ENCODE measurements at regions not wholly inside any gene's neighbourhood (a gene's known extent, or its start where the extent isn't known, plus 50 kb on each side); places are given as distances from the start of the nearest gene placed in this dataset.

GRCh38 chrX:22325096-22325495 is 52.4 kb downstream of the CBLL2 start:
- DNase-seq = no peak
- intact Hi-C loops (cut with micrococcal nuclease) = no loop called here
- Mint-ChIP-seq H3K27ac (no peak overlapping the region), H3K9me3 (no peaks in the 10 kb centered on the region), H3K4me3 (no peak overlapping the region), H3K27me3 (no peaks in the 10 kb centered on the region), H3K4me1 (no peaks in the 10 kb centered on the region), H3K36me3 (ENCODE audit: low read depth) (no peaks in the 10 kb centered on the region)

DNA sequence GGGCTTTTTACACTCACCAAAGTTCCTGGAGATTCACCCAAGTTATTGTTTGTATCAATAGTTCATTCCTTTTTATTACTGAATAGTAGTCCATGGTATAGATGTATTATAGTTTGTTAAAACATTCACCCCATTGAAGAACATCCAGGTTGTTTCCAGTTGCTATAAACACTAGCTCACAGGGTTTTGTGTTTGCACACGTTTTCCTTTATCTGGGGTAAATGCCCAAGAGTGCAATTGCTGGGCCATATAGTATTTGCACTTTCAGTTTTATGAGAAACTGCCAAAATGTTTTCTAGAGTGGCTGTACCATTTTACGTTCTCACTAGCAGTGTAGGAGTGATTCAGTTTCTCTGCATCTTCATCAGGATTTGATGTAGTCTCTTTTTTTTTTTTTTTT is 57.1 kb downstream of the CBLL2 start:
- Mint-ChIP-seq H3K27ac (no peak overlapping the region), H3K36me3 (ENCODE audit: low read depth) (no peaks in the 10 kb centered on the region), H3K9me3 (no peaks in the 10 kb centered on the region), H3K4me3 (no peak overlapping the region), H3K27me3 (no peaks in the 10 kb centered on the region), H3K4me1 (no peaks in the 10 kb centered on the region)
- intact Hi-C loops (cut with micrococcal nuclease) = no loop called here
- DNase-seq = no peak

DNA sequence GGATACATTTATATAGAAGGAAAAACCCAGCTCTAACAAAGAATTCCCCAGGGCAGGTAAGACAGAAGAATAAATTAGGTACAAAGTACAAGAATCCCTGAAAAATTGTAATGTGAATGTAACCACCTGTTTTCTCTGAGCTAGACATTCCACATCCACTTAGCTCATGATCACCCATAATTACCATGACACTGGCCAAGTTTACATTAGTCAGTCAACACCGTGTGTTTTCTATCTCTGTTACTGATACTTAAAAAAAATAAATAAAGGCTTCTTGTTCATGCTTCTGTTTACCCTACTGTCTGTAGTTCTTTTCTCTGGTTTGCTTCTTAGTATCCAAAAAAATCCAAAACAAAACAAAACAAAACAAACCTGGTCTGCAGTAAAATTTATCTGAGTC is 66.0 kb downstream of the CBLL2 start:
- H3K36me3 Mint-ChIP-seq (ENCODE audit: low read depth) = no peaks in the 10 kb centered on the region
- H3K4me1 Mint-ChIP-seq = no peaks in the 10 kb centered on the region
- no peaks in the 10 kb centered on the region for H3K27me3 Mint-ChIP-seq
- H3K4me3 Mint-ChIP-seq = no peak overlapping the region
- intact Hi-C loops (cut with micrococcal nuclease) = no loop called here
- peaks cover 3% of the 10 kb centered on the region for H3K9me3 Mint-ChIP-seq
- no peak overlapping the region for H3K27ac Mint-ChIP-seq
- no peak for DNase-seq

GRCh38 chrX:22339459-22339858 is 66.7 kb downstream of the CBLL2 start:
- Mint-ChIP-seq H3K4me1 (no peaks in the 10 kb centered on the region), H3K27me3 (no peaks in the 10 kb centered on the region), H3K36me3 (ENCODE audit: low read depth) (no peaks in the 10 kb centered on the region), H3K4me3 (no peak overlapping the region), H3K9me3 (peaks cover 3% of the 10 kb centered on the region), H3K27ac (no peak overlapping the region)
- no peak for DNase-seq
- intact Hi-C loops (cut with micrococcal nuclease) = no loop called here

GRCh38 chrX:22340022-22340616 is 67.4 kb downstream of the CBLL2 start:
- no peak overlapping the region for H3K4me3 Mint-ChIP-seq
- H3K9me3 Mint-ChIP-seq = peaks cover 3% of the 10 kb centered on the region
- intact Hi-C loops (cut with micrococcal nuclease) = no loop called here
- no peak overlapping the region for H3K27ac Mint-ChIP-seq
- no peaks in the 10 kb centered on the region for H3K4me1 Mint-ChIP-seq
- no peak for DNase-seq
- H3K36me3 Mint-ChIP-seq (ENCODE audit: low read depth) = no peaks in the 10 kb centered on the region
- H3K27me3 Mint-ChIP-seq = no peaks in the 10 kb centered on the region

- Mint-ChIP-seq H3K4me3 (no peak overlapping the region), H3K4me1 (no peaks in the 10 kb centered on the region), H3K27ac (no peak overlapping the region), H3K9me3 (peaks cover 3% of the 10 kb centered on the region), H3K36me3 (ENCODE audit: low read depth) (no peaks in the 10 kb centered on the region), H3K27me3 (no peaks in the 10 kb centered on the region)
- intact Hi-C loops (cut with micrococcal nuclease) = no loop called here
- no peak for DNase-seq
Observed at GRCh38 chrX:22343192-22343591, 70.5 kb downstream of the CBLL2 start.

- H3K4me3 Mint-ChIP-seq = no peak overlapping the region
Observed at GRCh38 chrX:22345884-22346283, 73.2 kb downstream of the CBLL2 start.

DNA sequence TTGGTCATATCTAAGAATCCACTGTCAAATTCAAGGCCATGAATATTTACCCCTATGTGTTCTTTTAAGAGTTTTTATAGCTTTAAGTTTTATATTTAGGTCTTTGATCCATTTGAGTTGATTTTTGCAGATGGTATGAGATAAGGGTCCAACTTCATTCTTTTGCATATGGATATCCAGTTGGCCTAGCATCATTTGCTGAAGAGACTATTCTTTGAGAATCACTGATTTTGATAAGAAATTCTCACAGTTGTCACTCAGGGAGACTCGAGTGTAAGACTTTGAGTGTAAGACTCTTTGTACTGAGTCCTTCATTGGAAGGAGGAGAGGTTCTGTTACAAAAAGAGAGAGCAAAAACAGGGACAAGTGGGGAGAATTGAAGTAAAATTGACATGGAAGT is 74.8 kb downstream of the CBLL2 start:
- Mint-ChIP-seq H3K9me3 (peaks cover 3% of the 10 kb centered on the region), H3K4me3 (no peak overlapping the region), H3K4me1 (no peaks in the 10 kb centered on the region), H3K27me3 (no peaks in the 10 kb centered on the region), H3K36me3 (ENCODE audit: low read depth) (no peaks in the 10 kb centered on the region), H3K27ac (no peak overlapping the region)
- DNase-seq = no peak
- intact Hi-C loops (cut with micrococcal nuclease) = no loop called here

More at GRCh38 chrX:22345884-22346283, 73.2 kb downstream of the CBLL2 start:
- Mint-ChIP-seq H3K36me3 (ENCODE audit: low read depth) (no peaks in the 10 kb centered on the region), H3K27me3 (no peaks in the 10 kb centered on the region), H3K27ac (no peak overlapping the region), H3K9me3 (peaks cover 3% of the 10 kb centered on the region), H3K4me1 (no peaks in the 10 kb centered on the region)
- intact Hi-C loops (cut with micrococcal nuclease) = no loop called here
- no peak for DNase-seq

DNA sequence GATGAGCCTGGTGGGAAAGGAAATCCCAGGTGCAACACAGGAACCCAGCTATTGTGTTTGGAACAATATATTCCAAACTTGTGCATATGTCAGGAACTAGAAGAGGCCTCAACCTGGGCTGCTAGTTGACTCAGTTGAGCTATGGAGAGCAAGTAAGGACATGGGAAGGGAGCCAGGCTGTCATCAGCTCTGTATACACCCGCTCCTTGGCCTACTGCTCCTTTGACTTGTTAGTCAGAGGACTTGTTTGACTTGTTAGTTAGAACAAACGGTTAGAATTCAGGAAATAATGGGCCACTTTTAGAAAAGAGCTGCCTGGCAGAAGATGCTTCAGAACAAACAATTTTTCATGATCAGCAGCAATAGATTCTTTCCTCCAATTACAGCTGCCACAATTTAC is 76.4 kb downstream of the CBLL2 start:
- Mint-ChIP-seq H3K36me3 (ENCODE audit: low read depth) (no peaks in the 10 kb centered on the region), H3K27me3 (no peaks in the 10 kb centered on the region), H3K4me3 (no peak overlapping the region), H3K27ac (no peak overlapping the region), H3K9me3 (peaks cover 3% of the 10 kb centered on the region), H3K4me1 (no peaks in the 10 kb centered on the region)
- intact Hi-C loops (cut with micrococcal nuclease) = no loop called here
- DNase-seq = no peak

- Mint-ChIP-seq H3K4me1 (no peaks in the 10 kb centered on the region), H3K4me3 (no peak overlapping the region), H3K27me3 (no peaks in the 10 kb centered on the region), H3K9me3 (peaks cover 3% of the 10 kb centered on the region), H3K36me3 (ENCODE audit: low read depth) (no peaks in the 10 kb centered on the region), H3K27ac (no peak overlapping the region)
- intact Hi-C loops (cut with micrococcal nuclease) = no loop called here
- DNase-seq = no peak
Observed at GRCh38 chrX:22351076-22351475, 78.4 kb downstream of the CBLL2 start.

- Mint-ChIP-seq H3K4me1 (no peaks in the 10 kb centered on the region), H3K4me3 (no peak overlapping the region), H3K36me3 (ENCODE audit: low read depth) (no peaks in the 10 kb centered on the region), H3K27me3 (no peaks in the 10 kb centered on the region), H3K9me3 (peaks cover 3% of the 10 kb centered on the region), H3K27ac (no peak overlapping the region)
- DNase-seq = no peak
- intact Hi-C loops (cut with micrococcal nuclease) = no loop called here
Observed at GRCh38 chrX:22351966-22352365, 79.3 kb downstream of the CBLL2 start.

GRCh38 chrX:22357621-22358020 is 84.9 kb downstream of the CBLL2 start:
- intact Hi-C loops (cut with micrococcal nuclease) = no loop called here
- H3K4me3 Mint-ChIP-seq = no peak overlapping the region

GRCh38 chrX:22360129-22360528 is 87.4 kb downstream of the CBLL2 start:
- Mint-ChIP-seq H3K27me3 (no peaks in the 10 kb centered on the region), H3K4me1 (no peaks in the 10 kb centered on the region), H3K4me3 (no peak overlapping the region), H3K27ac (no peak overlapping the region), H3K36me3 (ENCODE audit: low read depth) (no peaks in the 10 kb centered on the region), H3K9me3 (no peaks in the 10 kb centered on the region)
- no peak for DNase-seq
- intact Hi-C loops (cut with micrococcal nuclease) = no loop called here

More at GRCh38 chrX:22357621-22358020, 84.9 kb downstream of the CBLL2 start:
- H3K27ac Mint-ChIP-seq = no peak overlapping the region
- H3K9me3 Mint-ChIP-seq = no peaks in the 10 kb centered on the region
- no peaks in the 10 kb centered on the region for H3K36me3 Mint-ChIP-seq (ENCODE audit: low read depth)
- H3K27me3 Mint-ChIP-seq = no peaks in the 10 kb centered on the region
- DNase-seq = no peak
- H3K4me1 Mint-ChIP-seq = no peaks in the 10 kb centered on the region

GRCh38 chrX:22365460-22365859 is 92.7 kb downstream of the CBLL2 start:
- Mint-ChIP-seq H3K27me3 (no peaks in the 10 kb centered on the region), H3K4me1 (no peaks in the 10 kb centered on the region), H3K36me3 (ENCODE audit: low read depth) (no peaks in the 10 kb centered on the region), H3K27ac (no peak overlapping the region), H3K9me3 (no peaks in the 10 kb centered on the region), H3K4me3 (no peak overlapping the region)
- no peak for DNase-seq
- intact Hi-C loops (cut with micrococcal nuclease) = no loop called here

DNA sequence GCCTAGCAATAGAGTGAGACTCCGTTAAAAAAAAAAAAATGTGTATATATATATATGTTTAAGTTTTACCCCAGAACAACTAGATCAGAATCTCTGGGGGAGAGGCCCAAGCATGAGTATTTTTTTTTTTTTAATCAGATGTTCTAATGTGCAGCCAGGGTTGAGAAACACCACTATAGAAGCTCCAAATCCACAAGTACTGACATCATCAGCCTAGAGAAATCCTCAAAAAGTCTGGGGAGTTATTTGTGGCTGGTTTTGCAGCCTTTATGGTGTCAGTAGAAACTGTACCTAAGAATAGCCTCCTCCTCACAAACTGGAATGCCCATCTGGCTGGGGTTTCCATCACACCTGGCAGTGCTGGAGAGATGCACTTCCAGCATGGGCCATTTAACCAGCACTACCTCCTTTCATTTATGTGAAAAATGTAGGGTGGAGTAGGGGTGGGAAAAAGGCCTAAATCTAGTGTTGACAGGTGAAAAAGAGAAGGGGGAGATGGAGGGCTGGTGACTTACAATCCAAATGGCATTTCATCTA is 93.5 kb downstream of the CBLL2 start:
- intact Hi-C loops (cut with micrococcal nuclease) = no loop called here
- no peaks in the 10 kb centered on the region for H3K9me3 Mint-ChIP-seq
- H3K27ac Mint-ChIP-seq = no peak overlapping the region
- no peaks in the 10 kb centered on the region for H3K27me3 Mint-ChIP-seq
- no peak overlapping the region for H3K4me3 Mint-ChIP-seq
- no peak for DNase-seq
- no peaks in the 10 kb centered on the region for H3K4me1 Mint-ChIP-seq
- H3K36me3 Mint-ChIP-seq (ENCODE audit: low read depth) = no peaks in the 10 kb centered on the region
